GM10248 (cell line): ENCODE measurements at regions not wholly inside any gene's neighbourhood (a gene's known extent, or its start where the extent isn't known, plus 50 kb on each side); places are given as distances from the start of the nearest gene placed in this dataset.

ENCODE experiments used
- CTCF ChIA-PET: fragments of 300-600 bp; sonication (Branson Sonifier 250); formaldehyde crosslinking; extraction: SDS; loops from one replicate; lab custom pipeline; 2021; ENCODE audit warnings: antibody characterized with exemption; lab: Yijun Ruan, JAX
- POLR2A ChIA-PET: fragments of 350-650 bp; sonication (Branson Sonifier 250); formaldehyde crosslinking; extraction: SDS; loops from one replicate; lab custom pipeline; 2020; ENCODE audit warnings: antibody characterized with exemption; lab: Yijun Ruan, JAX
- DNase-seq: peaks from one replicate; pipeline ENCODE4 v3.0.0; 2012; ENCODE audit errors: extremely low spot score
- CTCF ChIP-seq: IDR thresholded peaks from 2 replicates; pipeline ENCODE4 v1.5.1; 2012; ENCODE audit warnings: mild to moderate bottlenecking, low read depth; ENCODE audit errors: extremely low read depth, missing control alignments, control extremely low read depth

- no peak for TF ChIP-seq CTCF
- no peak for DNase-seq
- CTCF ChIA-PET, result no interaction called here
- POLR2A ChIA-PET, result no interaction called here
Measured at GRCh38 chr7:56538541-56539429, 422.6 kb upstream of the NUPR2 start.

- CTCF ChIA-PET, result no interaction called here
- no peak for TF ChIP-seq CTCF
- POLR2A ChIA-PET, result no interaction called here
- DNase-seq, result no peak
Measured at GRCh38 chr7:56537952-56538351, 421.7 kb upstream of the NUPR2 start.

GRCh38 chr7:56537477-56537876 is 421.3 kb upstream of the NUPR2 start:
- no peak for TF ChIP-seq CTCF
- POLR2A ChIA-PET, result no interaction called here
- CTCF ChIA-PET, result no interaction called here
- DNase-seq, result no peak

GRCh38 chr7:56495165-56495564 is 378.9 kb upstream of the NUPR2 start:
- no peak for DNase-seq
- CTCF ChIA-PET, result no interaction called here
- POLR2A ChIA-PET, result no interaction called here
- TF ChIP-seq CTCF, result no peak

GRCh38 chr7:56493704-56494450 is 377.7 kb upstream of the NUPR2 start:
- CTCF ChIA-PET, result no interaction called here
- no peak for DNase-seq
- POLR2A ChIA-PET, result no interaction called here
- TF ChIP-seq CTCF, result no peak

- TF ChIP-seq CTCF, result no peak
- POLR2A ChIA-PET, result no interaction called here
- DNase-seq, result no peak
- CTCF ChIA-PET, result no interaction called here
Measured at GRCh38 chr7:56493196-56493595, 377.0 kb upstream of the NUPR2 start.
